OCI-LY1 (cell line): ENCODE measurements at regions not wholly inside any gene's neighbourhood (a gene's known extent, or its start where the extent isn't known, plus 50 kb on each side); places are given as distances from the start of the nearest gene placed in this dataset.

Source experiments
- H2AFZ ChIP-seq: fragments of 200-600 bp; sonication (generic), shearing (Covaris generic); 2 replicates; pipeline ENCODE4 v1.6.0; 2014; ENCODE audit warnings: antibody characterized with exemption, mild to moderate bottlenecking, low read length
- H3F3A ChIP-seq: fragments of 200-600 bp; sonication (generic), shearing (Covaris generic); 2 replicates; pipeline ENCODE4 v1.6.0; 2014; ENCODE audit warnings: mild to moderate bottlenecking, antibody characterized with exemption, low read length, moderate library complexity; ENCODE audit not compliant: insufficient read depth
- H3K27ac ChIP-seq: fragments of 200-600 bp; sonication (generic); 2 replicates; pipeline ENCODE4 v1.5.1; 2014; ENCODE audit warnings: low read length, mixed run types, mild to moderate bottlenecking, low read depth; ENCODE audit not compliant: poor library complexity, severe bottlenecking
- H3K27me3 ChIP-seq: fragments of 200-600 bp; sonication (generic); 2 replicates; pipeline ENCODE4 v1.6.0; 2014; ENCODE audit warnings: antibody characterized with exemption, mild to moderate bottlenecking, low read length, moderate library complexity; ENCODE audit not compliant: insufficient read depth
- H3K36me3 ChIP-seq: fragments of 200-600 bp; sonication (generic); 2 replicates; pipeline ENCODE4 v1.6.1; 2014; ENCODE audit warnings: mild to moderate bottlenecking, antibody characterized with exemption, low read length, moderate library complexity, mixed read lengths; ENCODE audit not compliant: insufficient read depth
- H3K4me1 ChIP-seq: fragments of 200-600 bp; sonication (generic); 2 replicates; pipeline ENCODE4 v1.5.1; 2014; ENCODE audit warnings: mild to moderate bottlenecking, low read length, moderate library complexity; ENCODE audit not compliant: insufficient read depth, severe bottlenecking
- H3K4me2 ChIP-seq: fragments of 200-600 bp; sonication (generic), shearing (Covaris generic); 2 replicates; pipeline ENCODE4 v1.6.1; 2014; ENCODE audit warnings: low read length
- H3K4me3 ChIP-seq: fragments of 200-600 bp; sonication (generic); 2 replicates; pipeline ENCODE4 v1.5.1; 2014; ENCODE audit warnings: low read length, low read depth, mild to moderate bottlenecking, mixed read lengths; ENCODE audit not compliant: poor library complexity, severe bottlenecking
- H3K79me2 ChIP-seq: fragments of 200-600 bp; shearing (Covaris generic); 2 replicates; pipeline ENCODE4 v1.6.1; 2016; ENCODE audit warnings: mixed run types, low read length, mixed read lengths; ENCODE audit not compliant: insufficient read depth
- H3K9ac ChIP-seq: fragments of 200-600 bp; sonication (generic), shearing (Covaris generic); 2 replicates; pipeline ENCODE4 v1.6.1; 2014; ENCODE audit warnings: mild to moderate bottlenecking, low read length, mixed read lengths
- H3K9me2 ChIP-seq: fragments of 200-600 bp; sonication (generic), shearing (Covaris generic); 2 replicates; pipeline ENCODE4 v1.6.1; 2014; ENCODE audit warnings: low read depth, mild to moderate bottlenecking, low read length, mixed read lengths
- H3K9me3 ChIP-seq: fragments of 200-600 bp; shearing (Covaris generic); 2 replicates; pipeline ENCODE4 v1.6.1; 2014; ENCODE audit warnings: low read length, mixed read lengths
- H4K20me1 ChIP-seq: fragments of 200-600 bp; sonication (generic), shearing (Covaris generic); 2 replicates; pipeline ENCODE4 v1.6.0; 2016; ENCODE audit warnings: mild to moderate bottlenecking, low read length; ENCODE audit not compliant: insufficient read depth
- EZH2 ChIP-seq: fragments of 200-600 bp; sonication (generic), shearing (Covaris generic); IDR thresholded peaks from 2 replicates; pipeline ENCODE4 v1.8.0; 2017; ENCODE audit warnings: borderline replicate concordance, mixed run types, mild to moderate bottlenecking, antibody characterized with exemption, low read length, moderate library complexity, mixed read lengths
- TF ChIP-seq, protein P1 (sequence below): fragments of 200-600 bp; sonication (generic), shearing (Covaris generic); IDR thresholded peaks from 2 replicates; pipeline ENCODE4 v1.5.1; 2017; ENCODE audit warnings: mild to moderate bottlenecking, antibody characterized with exemption, low read length, moderate library complexity, mixed read lengths

- H3K79me2 ChIP-seq: no peaks in the 10 kb centered on the region
- H4K20me1 ChIP-seq: no peaks in the 10 kb centered on the region
- no peak overlapping the region for H3K4me3 ChIP-seq
- TF ChIP-seq EZH2: no peak
- TF ChIP-seq, protein P1, sequence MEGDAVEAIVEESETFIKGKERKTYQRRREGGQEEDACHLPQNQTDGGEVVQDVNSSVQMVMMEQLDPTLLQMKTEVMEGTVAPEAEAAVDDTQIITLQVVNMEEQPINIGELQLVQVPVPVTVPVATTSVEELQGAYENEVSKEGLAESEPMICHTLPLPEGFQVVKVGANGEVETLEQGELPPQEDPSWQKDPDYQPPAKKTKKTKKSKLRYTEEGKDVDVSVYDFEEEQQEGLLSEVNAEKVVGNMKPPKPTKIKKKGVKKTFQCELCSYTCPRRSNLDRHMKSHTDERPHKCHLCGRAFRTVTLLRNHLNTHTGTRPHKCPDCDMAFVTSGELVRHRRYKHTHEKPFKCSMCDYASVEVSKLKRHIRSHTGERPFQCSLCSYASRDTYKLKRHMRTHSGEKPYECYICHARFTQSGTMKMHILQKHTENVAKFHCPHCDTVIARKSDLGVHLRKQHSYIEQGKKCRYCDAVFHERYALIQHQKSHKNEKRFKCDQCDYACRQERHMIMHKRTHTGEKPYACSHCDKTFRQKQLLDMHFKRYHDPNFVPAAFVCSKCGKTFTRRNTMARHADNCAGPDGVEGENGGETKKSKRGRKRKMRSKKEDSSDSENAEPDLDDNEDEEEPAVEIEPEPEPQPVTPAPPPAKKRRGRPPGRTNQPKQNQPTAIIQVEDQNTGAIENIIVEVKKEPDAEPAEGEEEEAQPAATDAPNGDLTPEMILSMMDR: no peak
- no peaks in the 10 kb centered on the region for H3F3A ChIP-seq
- H3K9me3 ChIP-seq: no peaks in the 10 kb centered on the region
- no peak overlapping the region for H3K9ac ChIP-seq
- no peaks in the 10 kb centered on the region for H3K36me3 ChIP-seq
- no peak overlapping the region for H3K4me2 ChIP-seq
- H3K9me2 ChIP-seq: no peaks in the 10 kb centered on the region
- H3K27ac ChIP-seq: no peak overlapping the region
- no peaks in the 10 kb centered on the region for H3K27me3 ChIP-seq
- H2AFZ ChIP-seq: no peak overlapping the region
- no peaks in the 10 kb centered on the region for H3K4me1 ChIP-seq
Measured at GRCh38 chr13:38415233-38415632, 65.6 kb downstream of the UFM1 start.

DNA sequence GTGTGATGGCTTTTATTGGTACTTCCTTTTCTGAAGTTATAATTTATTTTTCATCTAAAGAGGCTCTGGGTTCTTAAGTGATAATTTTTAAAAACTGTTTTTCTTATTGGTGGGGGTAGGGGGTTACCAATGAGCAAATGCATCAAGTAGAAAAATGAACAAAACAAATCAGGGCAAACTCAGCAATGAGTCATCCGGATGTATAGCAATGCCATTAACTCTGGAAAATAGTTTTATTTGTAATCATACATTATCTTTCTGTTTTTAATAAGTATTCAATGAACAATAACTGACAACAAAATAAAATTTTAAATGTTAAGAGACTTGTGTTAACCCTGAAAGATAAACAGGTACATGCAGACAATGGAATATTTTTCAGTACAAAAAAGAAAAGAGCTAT is 67.6 kb downstream of the UFM1 start:
- H3K27ac ChIP-seq: no peak overlapping the region

DNA sequence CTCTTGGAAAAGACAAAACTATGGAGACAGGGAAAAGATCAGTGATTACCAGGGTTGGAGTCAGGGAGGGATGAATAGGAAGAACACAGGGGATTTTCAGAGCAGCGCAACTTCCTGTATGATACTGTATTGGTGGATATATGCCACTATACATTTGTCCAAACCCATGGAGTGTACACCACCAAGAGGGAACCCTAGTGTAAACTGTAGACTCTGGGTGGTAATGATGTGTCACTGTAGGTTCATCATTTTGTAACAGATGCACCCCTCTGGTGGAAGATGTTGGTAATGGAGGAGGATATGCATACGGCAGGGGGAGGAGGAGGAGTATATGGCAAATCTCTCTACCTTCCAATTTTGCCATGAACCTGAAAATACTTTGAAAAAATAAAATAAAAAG is 68.1 kb downstream of the UFM1 start:
- no peaks in the 10 kb centered on the region for H3K36me3 ChIP-seq

More for the DNA sequence above, 67.6 kb downstream of the UFM1 start:
- Histone ChIP-seq H3K4me2 (no peak overlapping the region), H4K20me1 (no peaks in the 10 kb centered on the region), H3K9me3 (no peaks in the 10 kb centered on the region), H3K9me2 (no peaks in the 10 kb centered on the region), H3K79me2 (no peaks in the 10 kb centered on the region), H2AFZ (no peak overlapping the region), H3K4me1 (no peaks in the 10 kb centered on the region), H3K36me3 (no peaks in the 10 kb centered on the region), H3K27me3 (no peaks in the 10 kb centered on the region), H3K9ac (no peak overlapping the region), H3K4me3 (no peak overlapping the region), H3F3A (no peaks in the 10 kb centered on the region)
- no peak for TF ChIP-seq EZH2
- TF ChIP-seq, protein P1: no peak

More for the DNA sequence above, 68.1 kb downstream of the UFM1 start:
- no peaks in the 10 kb centered on the region for H3K9me3 ChIP-seq
- H3K79me2 ChIP-seq: no peaks in the 10 kb centered on the region
- no peak overlapping the region for H3K27ac ChIP-seq
- H3K9me2 ChIP-seq: no peaks in the 10 kb centered on the region
- TF ChIP-seq, protein P1: peak; percentile 35; the same call in 1 of the 2 replicates
- no peak for TF ChIP-seq EZH2
- no peaks in the 10 kb centered on the region for H4K20me1 ChIP-seq
- no peak overlapping the region for H3K4me3 ChIP-seq
- H3F3A ChIP-seq: no peaks in the 10 kb centered on the region
- no peak overlapping the region for H3K4me2 ChIP-seq
- no peak overlapping the region for H3K9ac ChIP-seq
- H3K27me3 ChIP-seq: no peaks in the 10 kb centered on the region
- H2AFZ ChIP-seq: no peak overlapping the region
- H3K4me1 ChIP-seq: no peaks in the 10 kb centered on the region
